ENCODE measurements at regions not wholly inside any gene's neighbourhood (a gene's known extent, or its start where the extent isn't known, plus 50 kb on each side); places are given as distances from the start of the nearest gene placed in this dataset.
A peak's percentile ranks its signal among the peaks of the same experiment; 100 is the strongest.

DNA sequence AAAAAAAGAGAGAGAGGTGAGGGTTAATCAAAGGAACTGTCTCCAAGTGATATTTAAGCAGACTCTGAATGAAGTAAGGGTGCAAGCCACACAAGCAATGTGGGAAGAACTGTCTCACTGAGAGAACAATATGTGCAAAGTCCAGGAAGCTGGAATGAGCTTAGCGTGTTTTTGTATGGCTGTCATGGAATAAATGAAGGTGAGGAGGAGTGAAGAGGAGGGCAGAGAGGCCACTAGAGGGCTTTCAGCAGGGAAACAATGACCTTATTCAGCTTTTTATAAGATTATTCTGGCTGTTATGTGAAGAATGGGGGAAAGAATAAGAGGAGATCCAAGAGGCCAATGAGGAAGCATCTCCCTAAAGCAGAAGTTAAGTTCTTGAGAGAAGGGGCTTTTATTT is 86.9 kb upstream of the COL8A1 start:
- DNase-seq (ENCODE audit: low read depth) = no peak
- TF ChIP-seq, protein P1, sequence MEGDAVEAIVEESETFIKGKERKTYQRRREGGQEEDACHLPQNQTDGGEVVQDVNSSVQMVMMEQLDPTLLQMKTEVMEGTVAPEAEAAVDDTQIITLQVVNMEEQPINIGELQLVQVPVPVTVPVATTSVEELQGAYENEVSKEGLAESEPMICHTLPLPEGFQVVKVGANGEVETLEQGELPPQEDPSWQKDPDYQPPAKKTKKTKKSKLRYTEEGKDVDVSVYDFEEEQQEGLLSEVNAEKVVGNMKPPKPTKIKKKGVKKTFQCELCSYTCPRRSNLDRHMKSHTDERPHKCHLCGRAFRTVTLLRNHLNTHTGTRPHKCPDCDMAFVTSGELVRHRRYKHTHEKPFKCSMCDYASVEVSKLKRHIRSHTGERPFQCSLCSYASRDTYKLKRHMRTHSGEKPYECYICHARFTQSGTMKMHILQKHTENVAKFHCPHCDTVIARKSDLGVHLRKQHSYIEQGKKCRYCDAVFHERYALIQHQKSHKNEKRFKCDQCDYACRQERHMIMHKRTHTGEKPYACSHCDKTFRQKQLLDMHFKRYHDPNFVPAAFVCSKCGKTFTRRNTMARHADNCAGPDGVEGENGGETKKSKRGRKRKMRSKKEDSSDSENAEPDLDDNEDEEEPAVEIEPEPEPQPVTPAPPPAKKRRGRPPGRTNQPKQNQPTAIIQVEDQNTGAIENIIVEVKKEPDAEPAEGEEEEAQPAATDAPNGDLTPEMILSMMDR (conservative IDR thresholded peaks at IDR 0.05; ENCODE audit: low read depth, low read length) = peak; percentile 32
- H3K4me3 ChIP-seq (ENCODE audit: low read depth, low read length) = no peak overlapping the region

DNA sequence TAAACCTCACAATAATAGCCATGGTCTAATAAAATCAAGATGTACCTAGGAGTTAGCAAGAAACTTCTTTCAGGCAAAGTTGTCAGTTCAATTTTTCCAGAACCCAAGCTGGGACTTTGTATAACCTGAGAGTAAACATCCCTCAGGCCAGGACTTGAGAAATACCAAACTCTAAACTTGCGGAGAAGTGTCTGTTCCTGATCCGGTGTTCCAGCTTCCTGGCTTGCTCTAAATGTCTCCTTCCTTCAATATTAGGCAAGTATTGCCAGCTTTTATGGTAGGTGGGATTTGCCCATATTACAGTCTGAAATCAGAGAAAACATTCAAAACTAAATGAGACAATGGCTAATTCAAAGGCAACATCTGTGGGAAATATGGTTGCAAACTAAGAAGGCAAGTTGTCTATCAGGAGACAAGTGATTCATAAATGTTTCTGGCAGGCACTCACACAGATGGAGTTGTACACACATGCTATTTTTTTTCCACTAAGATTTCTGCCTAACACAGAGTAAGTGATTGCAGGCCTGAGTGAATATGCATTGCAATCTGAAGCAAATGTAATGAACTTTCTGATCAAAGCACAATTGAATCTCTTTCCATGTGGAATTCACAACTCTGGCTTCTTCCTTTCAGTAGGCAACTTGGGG is 88.3 kb upstream of the COL8A1 start:
- no peak overlapping the region for H3K4me3 ChIP-seq (ENCODE audit: low read depth, low read length)
- DNase-seq (ENCODE audit: low read depth) = peak; percentile 77
- TF ChIP-seq, protein P1 (conservative IDR thresholded peaks at IDR 0.05; ENCODE audit: low read depth, low read length) = no peak

DNA sequence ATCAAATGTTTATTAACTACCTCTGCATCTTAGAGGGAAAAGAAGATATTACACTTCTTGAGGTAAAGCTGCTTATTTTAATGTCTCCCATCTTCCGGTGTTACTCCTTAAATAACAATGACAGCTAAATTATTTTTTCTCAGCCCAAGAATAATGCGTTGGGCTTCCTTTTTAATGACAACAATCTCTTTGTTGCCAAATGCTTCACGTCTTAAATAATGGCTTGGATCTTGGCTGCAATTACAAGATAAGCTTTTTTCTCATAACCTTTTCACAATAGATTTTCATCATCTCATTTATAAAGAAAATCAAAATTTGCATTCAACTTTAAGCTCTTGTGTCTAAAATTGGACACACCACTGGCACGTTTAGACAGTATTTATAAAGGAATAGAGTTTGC is 89.2 kb upstream of the COL8A1 start:
- TF ChIP-seq, protein P1 (conservative IDR thresholded peaks at IDR 0.05; ENCODE audit: low read depth, low read length) = no peak
- DNase-seq (ENCODE audit: low read depth) = no peak
- H3K4me3 ChIP-seq (ENCODE audit: low read depth, low read length) = no peak overlapping the region

DNA sequence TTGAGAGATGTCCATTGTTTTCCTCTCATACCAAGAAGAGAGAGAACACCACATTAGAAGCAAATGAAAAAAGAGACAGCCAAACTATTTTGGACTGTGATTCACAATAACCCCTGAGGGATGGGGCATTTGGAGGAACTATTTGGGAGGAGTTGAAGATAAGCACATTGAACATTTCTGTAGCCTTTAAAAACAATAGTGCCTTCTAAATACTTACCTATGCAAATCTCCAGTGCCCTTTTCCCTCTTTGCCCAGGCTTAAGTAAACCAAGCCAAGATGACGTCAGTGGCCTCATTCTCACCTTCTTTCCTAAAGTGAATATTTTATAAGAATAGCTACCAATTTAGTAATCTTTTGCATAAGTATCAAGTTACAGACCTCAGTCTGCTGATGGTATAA is 89.7 kb upstream of the COL8A1 start:
- TF ChIP-seq, protein P1 (conservative IDR thresholded peaks at IDR 0.05; ENCODE audit: low read depth, low read length) = no peak
- DNase-seq (ENCODE audit: low read depth) = no peak
- H3K4me3 ChIP-seq (ENCODE audit: low read depth, low read length) = no peak overlapping the region

DNA sequence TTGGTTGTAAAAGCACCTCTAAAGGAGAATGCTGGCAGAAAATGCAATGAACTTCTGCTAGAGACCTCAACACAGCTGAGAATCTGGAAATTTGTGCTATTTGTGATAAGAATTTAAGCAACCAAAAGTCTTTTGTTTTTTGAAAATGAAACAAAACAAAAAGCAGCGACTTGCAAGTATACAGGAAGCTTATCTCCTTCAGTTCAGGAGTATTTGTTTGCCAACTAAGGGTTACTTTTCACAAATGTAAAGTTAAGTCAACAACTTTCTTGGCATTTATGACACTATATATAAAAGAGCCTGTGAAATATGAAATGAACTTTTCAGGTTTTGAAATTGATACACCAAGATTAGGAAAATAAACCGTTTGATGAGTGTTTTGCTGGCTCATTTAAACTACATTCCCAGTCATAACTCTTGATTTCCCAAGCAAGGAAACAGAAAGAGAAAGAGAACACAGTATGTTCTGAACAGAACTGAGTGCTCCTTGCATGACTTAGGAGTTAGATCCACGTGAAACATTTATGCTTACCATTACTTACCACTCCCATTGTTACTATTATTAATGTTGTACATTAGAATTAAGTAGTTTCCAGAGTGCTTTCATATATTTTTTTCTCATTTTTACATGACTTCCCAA is 92.3 kb upstream of the COL8A1 start:
- H3K4me3 ChIP-seq (ENCODE audit: low read depth, low read length) = peak overlapping the region; percentile 20
- DNase-seq (ENCODE audit: low read depth) = peak; percentile 78
- TF ChIP-seq, protein P1 (conservative IDR thresholded peaks at IDR 0.05; ENCODE audit: low read depth, low read length) = no peak

DNA sequence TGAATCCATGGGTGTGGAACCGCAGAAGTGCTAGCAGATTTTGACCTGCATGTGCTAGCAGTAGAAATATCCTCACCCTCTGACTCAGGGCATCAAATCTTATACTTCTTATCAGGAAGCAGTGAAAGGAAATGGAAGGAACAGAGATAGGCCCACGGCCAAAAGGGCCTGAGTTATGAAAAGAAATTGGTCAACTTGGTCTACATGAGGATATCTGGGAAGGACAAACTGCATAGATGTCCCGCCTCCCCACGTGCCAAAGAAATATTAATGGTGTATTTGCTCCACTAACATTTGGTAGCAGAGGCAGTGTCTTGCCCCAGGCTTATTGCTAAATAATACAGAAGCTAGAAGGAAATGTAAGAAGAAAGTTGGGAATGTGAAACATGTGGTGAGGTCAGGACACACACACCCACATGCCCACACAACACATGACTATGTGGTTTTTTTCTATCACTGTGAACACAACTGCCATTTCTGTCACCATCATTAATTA is 93.6 kb upstream of the COL8A1 start:
- H3K4me3 ChIP-seq (ENCODE audit: low read depth, low read length) = no peak overlapping the region
- DNase-seq (ENCODE audit: low read depth) = peak; percentile 71
- TF ChIP-seq, protein P1 (conservative IDR thresholded peaks at IDR 0.05; ENCODE audit: low read depth, low read length) = no peak

DNA sequence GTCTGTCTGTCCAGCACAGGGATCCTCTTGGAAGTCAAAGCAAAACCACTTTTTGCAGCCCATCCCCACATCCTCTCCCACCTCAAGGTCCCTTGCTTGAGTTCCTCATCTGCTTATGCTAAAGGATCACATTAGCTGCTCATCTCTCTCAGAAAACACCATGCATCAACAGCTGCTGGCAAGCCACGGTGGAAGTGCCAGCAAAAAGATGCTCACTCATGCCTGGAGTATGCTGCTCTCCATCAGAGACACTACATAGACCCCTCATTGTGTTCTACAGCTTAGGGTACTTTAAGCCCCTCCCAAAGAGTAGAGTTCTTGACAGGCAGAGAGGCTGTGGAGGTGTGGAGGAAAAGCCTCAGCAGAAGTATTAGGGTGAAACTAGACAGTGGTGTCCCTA is 94.6 kb upstream of the COL8A1 start:
- TF ChIP-seq, protein P1 (conservative IDR thresholded peaks at IDR 0.05; ENCODE audit: low read depth, low read length) = no peak
- DNase-seq (ENCODE audit: low read depth) = no peak
- no peak overlapping the region for H3K4me3 ChIP-seq (ENCODE audit: low read depth, low read length)

All from choroid plexus epithelial cell (primary cell).